ENCODE measurements at regions not wholly inside any gene's neighbourhood (a gene's known extent, or its start where the extent isn't known, plus 50 kb on each side); places are given as distances from the start of the nearest gene placed in this dataset.

- TF ChIP-seq BHLHE40 (IDR thresholded peaks at IDR 0.05; ENCODE audit: low read depth, low read length): no peak
- TF ChIP-seq USF2 (IDR thresholded peaks at IDR 0.05; ENCODE audit: low read depth, low read length): no peak
- TF ChIP-seq POLR2A (IDR thresholded peaks at IDR 0.05; ENCODE audit: low read depth, low read length): no peak
- POLR2A ChIA-PET (ENCODE audit: unreplicated experiment): no interaction called here
- Histone ChIP-seq H3K18ac (ENCODE audit: low read depth, low read length) (no peak overlapping the region), H4K20me1 (ENCODE audit: insufficient read depth, low read length) (no peaks in the 10 kb centered on the region), H3K9ac (ENCODE audit: low read depth, low read length) (no peak overlapping the region), H4K5ac (ENCODE audit: low read depth, low read length) (no peak overlapping the region), H2BK5ac (ENCODE audit: low read depth, low read length, poor library complexity, severe bottlenecking) (no peak overlapping the region), H3K36me3 (ENCODE audit: control insufficient read depth, insufficient read depth, low read length) (no peaks in the 10 kb centered on the region), H3K4me3 (ENCODE audit: insufficient read depth, low read depth, low read length) (no peak overlapping the region), H2BK15ac (ENCODE audit: low read depth, low read length) (no peak overlapping the region), H4K8ac (ENCODE audit: low read depth in 2 of 2, low read length in 2 of 2) (no peak overlapping the region), H3K9me3 (ENCODE audit: control insufficient read depth, insufficient read depth, low read length) (peaks cover 2% of the 10 kb centered on the region; the same call in 1 of the 2 replicates), H2AFZ (replicated peaks; ENCODE audit: low read length, poor library complexity) (no peak overlapping the region), H3K4me1 (ENCODE audit: control insufficient read depth, insufficient read depth, low read length) (no peaks in the 10 kb centered on the region), H3K56ac (ENCODE audit: extremely low read depth, insufficient read depth, low read length) (no peak overlapping the region), H3K27ac (ENCODE audit: insufficient read depth, low read length) (no peak overlapping the region), H2BK120ac (ENCODE audit: low read depth, low read length) (no peak overlapping the region), H3K27me3 (ENCODE audit: control insufficient read depth, insufficient read depth, low read length) (no peaks in the 10 kb centered on the region), H3K79me1 (ENCODE audit: low read depth in 1 of 2, low read length in 2 of 2) (no peaks in the 10 kb centered on the region), H3K4ac (ENCODE audit: low read depth, low read length) (no peak overlapping the region), H2AK5ac (ENCODE audit: low read depth, low read length) (no peak overlapping the region), H3K9me1 (ENCODE audit: insufficient read depth, low read length) (no peaks in the 10 kb centered on the region), H3K14ac (replicated peaks; ENCODE audit: low read depth, low read length) (no peak overlapping the region), H4K91ac (ENCODE audit: insufficient read depth, low read depth, low read length) (no peak overlapping the region), H3K23ac (ENCODE audit: low read depth, low read length) (no peak overlapping the region), H2BK20ac (ENCODE audit: low read depth, low read length) (no peak overlapping the region), H3K4me2 (ENCODE audit: low read depth, low read length) (no peak overlapping the region), H2AK9ac (replicated peaks; ENCODE audit: low read depth, low read length, poor library complexity) (no peak overlapping the region)
- no peak for ATAC-seq (ENCODE audit: low read depth)
- no TSS peak for BruUV-seq (replicated peaks)
- intact Hi-C loops (cut with micrococcal nuclease) (no loop called here), in situ Hi-C loops (cut with MboI; ENCODE audit: low sequenced_read_pairs) (no loop called here), dilution Hi-C loops (cut with HindIII; ENCODE audit: low sequenced_read_pairs, unreplicated experiment) (no loop called here)
- CTCF ChIA-PET: no interaction called here
- WGBS, 2 experiments (ENCODE audit: extremely low coverage in 2 of 2, insufficient read length in 1 of 2): no CpG with 5 or more reads among the region's 1 CpG
- DNase-seq: no peak
Observed at GRCh38 chr10:108000365-108000764, 835.9 kb upstream of the SORCS1 start.

All from IMR-90 (cell line).